Chondrocyte (in vitro differentiated cells): ENCODE measurements at regions not wholly inside any gene's neighbourhood (a gene's known extent, or its start where the extent isn't known, plus 50 kb on each side); places are given as distances from the start of the nearest gene placed in this dataset.

Source experiments
- DNase-seq: peaks from one replicate; pipeline ENCODE4 v3.0.0; 2021; ENCODE audit warnings: mixed read lengths, low spot score
- H3K27ac Mint-ChIP-seq: one replicate; pipeline ENCODE4 v1.8.0; 2021; ENCODE audit warnings: mild to moderate bottlenecking, moderate library complexity, mixed read lengths; ENCODE audit not compliant: unreplicated experiment
- H3K27me3 Mint-ChIP-seq: 2 replicates; pipeline ENCODE4 v1.8.0; 2021; ENCODE audit warnings: low read depth, mixed read lengths
- H3K36me3 Mint-ChIP-seq: 2 replicates; pipeline ENCODE4 v1.8.0; 2021; ENCODE audit warnings: low read depth, mixed read lengths
- H3K4me1 Mint-ChIP-seq: 2 replicates; pipeline ENCODE4 v1.8.0; 2021; ENCODE audit warnings: low read depth, mild to moderate bottlenecking, mixed read lengths
- H3K4me3 Mint-ChIP-seq: one replicate; pipeline ENCODE4 v1.8.0; 2021; ENCODE audit warnings: mild to moderate bottlenecking, moderate library complexity, mixed read lengths; ENCODE audit not compliant: unreplicated experiment
- H3K9me3 Mint-ChIP-seq: 2 replicates; pipeline ENCODE4 v1.8.0; 2021; ENCODE audit warnings: low read depth, mixed read lengths
- TF ChIP-seq, protein P1 (sequence below): fragments of 200-600 bp; sonication (generic); IDR thresholded peaks from 2 replicates; pipeline ENCODE4 v1.5.0; 2021; ENCODE audit warnings: antibody characterized with exemption, mild to moderate bottlenecking, moderate library complexity

DNA sequence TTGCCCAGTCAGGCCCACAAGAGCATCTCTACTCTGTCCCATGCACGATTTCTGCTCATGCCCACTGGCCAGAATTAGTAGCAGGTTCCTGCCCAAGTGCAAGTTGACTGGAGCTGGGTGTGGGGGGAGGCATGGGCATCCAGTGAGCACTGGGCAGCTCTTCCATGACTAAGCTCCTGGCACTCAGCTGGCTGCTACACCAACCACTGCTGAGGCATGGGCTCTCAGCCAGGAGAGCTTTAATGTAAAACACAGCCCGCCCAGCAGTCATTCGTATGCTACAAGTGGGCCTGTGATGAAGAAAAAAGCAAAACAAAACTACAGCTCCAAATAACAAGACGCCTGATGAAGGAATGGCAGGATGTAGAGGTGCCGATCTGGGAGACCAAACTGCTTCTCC lies 335.4 kb upstream of the PFKP start:
- peaks cover 6% of the 10 kb centered on the region for H3K9me3 Mint-ChIP-seq
- no peak overlapping the region for H3K27ac Mint-ChIP-seq
- H3K4me3 Mint-ChIP-seq = no peak overlapping the region
- DNase-seq = no peak
- TF ChIP-seq, protein P1, sequence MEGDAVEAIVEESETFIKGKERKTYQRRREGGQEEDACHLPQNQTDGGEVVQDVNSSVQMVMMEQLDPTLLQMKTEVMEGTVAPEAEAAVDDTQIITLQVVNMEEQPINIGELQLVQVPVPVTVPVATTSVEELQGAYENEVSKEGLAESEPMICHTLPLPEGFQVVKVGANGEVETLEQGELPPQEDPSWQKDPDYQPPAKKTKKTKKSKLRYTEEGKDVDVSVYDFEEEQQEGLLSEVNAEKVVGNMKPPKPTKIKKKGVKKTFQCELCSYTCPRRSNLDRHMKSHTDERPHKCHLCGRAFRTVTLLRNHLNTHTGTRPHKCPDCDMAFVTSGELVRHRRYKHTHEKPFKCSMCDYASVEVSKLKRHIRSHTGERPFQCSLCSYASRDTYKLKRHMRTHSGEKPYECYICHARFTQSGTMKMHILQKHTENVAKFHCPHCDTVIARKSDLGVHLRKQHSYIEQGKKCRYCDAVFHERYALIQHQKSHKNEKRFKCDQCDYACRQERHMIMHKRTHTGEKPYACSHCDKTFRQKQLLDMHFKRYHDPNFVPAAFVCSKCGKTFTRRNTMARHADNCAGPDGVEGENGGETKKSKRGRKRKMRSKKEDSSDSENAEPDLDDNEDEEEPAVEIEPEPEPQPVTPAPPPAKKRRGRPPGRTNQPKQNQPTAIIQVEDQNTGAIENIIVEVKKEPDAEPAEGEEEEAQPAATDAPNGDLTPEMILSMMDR = no peak
- no peaks in the 10 kb centered on the region for H3K4me1 Mint-ChIP-seq
- H3K27me3 Mint-ChIP-seq = peaks cover 33% of the 10 kb centered on the region
- H3K36me3 Mint-ChIP-seq = no peaks in the 10 kb centered on the region

DNA sequence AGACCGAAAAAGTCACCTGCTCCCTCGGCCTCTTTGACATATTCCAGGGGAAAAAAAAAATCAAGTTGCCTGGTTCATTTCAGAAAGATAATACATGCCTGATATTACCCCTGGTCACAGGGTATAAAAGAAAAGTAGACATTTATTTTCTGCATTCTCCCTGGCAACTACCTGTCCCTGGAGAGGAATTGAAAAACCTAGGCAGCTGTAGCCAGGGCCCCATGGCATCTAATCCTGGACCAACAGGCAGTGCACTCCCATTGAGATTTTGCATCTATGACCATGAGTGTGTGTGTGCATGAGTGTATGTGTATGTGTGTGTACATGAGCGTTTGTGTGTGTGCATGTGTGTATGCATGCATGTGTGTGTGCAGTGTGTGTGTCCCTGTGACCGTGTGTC lies 338.2 kb upstream of the PFKP start:
- TF ChIP-seq, protein P1 = no peak
- Mint-ChIP-seq H3K4me3 (no peak overlapping the region), H3K4me1 (no peaks in the 10 kb centered on the region), H3K36me3 (no peaks in the 10 kb centered on the region), H3K9me3 (peaks cover 6% of the 10 kb centered on the region), H3K27me3 (peaks cover 26% of the 10 kb centered on the region), H3K27ac (no peak overlapping the region)
- no peak for DNase-seq

DNA sequence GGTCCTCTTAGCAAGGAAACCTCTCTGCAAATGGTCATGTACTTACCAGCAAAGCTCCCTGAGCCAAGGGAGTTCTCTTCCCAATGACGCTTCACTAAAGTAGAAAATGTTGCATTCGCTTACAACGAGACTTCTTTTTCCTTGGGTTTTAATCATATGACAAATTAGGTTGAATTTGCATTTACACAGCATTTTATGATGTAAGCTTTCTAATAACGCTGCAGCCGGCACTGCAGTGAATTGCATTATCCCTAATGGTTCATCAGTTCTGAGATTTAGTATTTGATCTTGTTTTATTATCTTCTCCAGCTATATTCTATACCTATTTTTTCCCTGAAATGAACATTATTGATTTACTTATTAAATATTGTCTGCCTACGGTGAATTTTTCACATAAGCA lies 339.3 kb upstream of the PFKP start:
- Mint-ChIP-seq H3K4me1 (no peaks in the 10 kb centered on the region), H3K36me3 (no peaks in the 10 kb centered on the region), H3K27ac (no peak overlapping the region), H3K27me3 (peaks cover 26% of the 10 kb centered on the region), H3K9me3 (peaks cover 6% of the 10 kb centered on the region), H3K4me3 (no peak overlapping the region)
- no peak for DNase-seq
- TF ChIP-seq, protein P1 = no peak

DNA sequence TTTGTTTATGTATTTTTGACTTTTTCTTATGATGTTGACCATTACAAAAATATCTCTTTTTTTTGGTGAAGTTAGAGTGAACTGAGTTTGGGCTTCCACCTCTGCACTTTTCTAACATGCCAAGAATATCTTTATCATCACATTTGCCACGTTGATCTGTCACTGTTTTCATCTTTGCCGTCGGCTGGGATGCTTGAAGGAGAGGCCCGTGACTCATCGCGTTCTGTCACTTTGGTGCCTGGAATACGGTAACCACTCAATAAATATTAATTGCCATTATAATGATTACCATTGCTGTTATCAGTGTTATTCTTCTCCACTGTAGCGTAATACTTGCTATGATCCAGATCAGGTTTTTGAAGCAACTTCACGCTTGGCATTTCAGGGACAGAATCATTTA lies 350.8 kb upstream of the PFKP start:
- no peak overlapping the region for H3K4me3 Mint-ChIP-seq
- DNase-seq = no peak
- H3K27me3 Mint-ChIP-seq = peaks cover 9% of the 10 kb centered on the region
- TF ChIP-seq, protein P1 = no peak
- no peaks in the 10 kb centered on the region for H3K36me3 Mint-ChIP-seq
- H3K27ac Mint-ChIP-seq = no peak overlapping the region
- H3K9me3 Mint-ChIP-seq = no peaks in the 10 kb centered on the region
- H3K4me1 Mint-ChIP-seq = no peaks in the 10 kb centered on the region

DNA sequence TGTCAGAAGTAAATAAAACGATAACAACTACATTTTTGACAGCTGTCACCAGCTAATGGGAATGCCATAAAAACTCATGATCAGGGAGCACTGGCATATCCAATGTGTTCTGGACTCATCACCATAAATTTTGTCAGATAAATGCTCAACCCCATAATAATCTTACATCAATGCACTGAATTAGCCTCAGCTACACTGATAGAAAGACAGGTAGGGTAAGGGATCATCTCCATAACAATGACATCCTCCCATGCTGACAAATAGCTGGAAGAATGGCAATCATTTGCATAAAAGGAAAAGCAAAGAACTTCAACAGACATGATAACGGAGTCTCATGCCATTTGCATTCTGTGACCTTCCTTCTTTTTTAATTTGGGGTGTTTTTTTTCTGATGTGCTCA lies 352.8 kb upstream of the PFKP start:
- H3K27me3 Mint-ChIP-seq = peaks cover 7% of the 10 kb centered on the region
- TF ChIP-seq, protein P1 = no peak
- no peak overlapping the region for H3K4me3 Mint-ChIP-seq
- H3K36me3 Mint-ChIP-seq = no peaks in the 10 kb centered on the region
- H3K27ac Mint-ChIP-seq = no peak overlapping the region
- H3K4me1 Mint-ChIP-seq = no peaks in the 10 kb centered on the region
- no peak for DNase-seq
- peaks cover 3% of the 10 kb centered on the region for H3K9me3 Mint-ChIP-seq
